PFSK-1 (cell line): ENCODE measurements at regions not wholly inside any gene's neighbourhood (a gene's known extent, or its start where the extent isn't known, plus 50 kb on each side); places are given as distances from the start of the nearest gene placed in this dataset.

Experiments used
- POLR2AphosphoS5 ChIP-seq: IDR thresholded peaks from 2 replicates; pipeline ENCODE4 v1.6.1; 2012; ENCODE audit warnings: low read depth, mild to moderate bottlenecking, control low read depth, low read length, moderate library complexity
- SIN3A ChIP-seq: IDR thresholded peaks from 2 replicates; pipeline ENCODE4 v1.6.1; 2012; ENCODE audit warnings: mild to moderate bottlenecking, low read length, moderate library complexity, borderline replicate concordance; ENCODE audit not compliant: insufficient read depth
- TAF1 ChIP-seq: IDR thresholded peaks from 2 replicates; pipeline ENCODE4 v1.6.1; 2012; ENCODE audit warnings: low read length, control low read depth, borderline replicate concordance; ENCODE audit not compliant: insufficient read depth

DNA sequence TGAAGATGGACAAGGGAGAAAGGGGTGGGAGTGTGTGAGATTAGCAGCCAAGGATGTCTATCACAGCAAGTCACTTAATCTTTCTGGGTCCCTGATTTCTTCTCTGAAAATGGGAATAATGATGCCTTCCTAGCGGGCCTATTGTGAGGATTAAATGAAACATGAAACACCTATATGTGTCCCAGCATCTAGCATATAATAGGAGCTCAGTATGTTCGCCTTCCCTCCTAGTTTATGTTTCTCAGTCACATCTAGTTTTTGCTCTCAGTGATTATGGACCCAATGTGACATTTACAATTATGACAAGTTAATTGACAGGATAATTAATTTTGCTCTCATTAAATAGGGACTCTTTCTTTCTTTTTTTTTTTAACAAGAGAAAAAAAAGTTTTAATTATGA, 252.9 kb downstream of the SNX13 start:
- TF ChIP-seq SIN3A = no peak
- no peak for TF ChIP-seq POLR2AphosphoS5
- TF ChIP-seq TAF1 = no peak
